ENCODE measurements at regions not wholly inside any gene's neighbourhood (a gene's known extent, or its start where the extent isn't known, plus 50 kb on each side); places are given as distances from the start of the nearest gene placed in this dataset.

DNA sequence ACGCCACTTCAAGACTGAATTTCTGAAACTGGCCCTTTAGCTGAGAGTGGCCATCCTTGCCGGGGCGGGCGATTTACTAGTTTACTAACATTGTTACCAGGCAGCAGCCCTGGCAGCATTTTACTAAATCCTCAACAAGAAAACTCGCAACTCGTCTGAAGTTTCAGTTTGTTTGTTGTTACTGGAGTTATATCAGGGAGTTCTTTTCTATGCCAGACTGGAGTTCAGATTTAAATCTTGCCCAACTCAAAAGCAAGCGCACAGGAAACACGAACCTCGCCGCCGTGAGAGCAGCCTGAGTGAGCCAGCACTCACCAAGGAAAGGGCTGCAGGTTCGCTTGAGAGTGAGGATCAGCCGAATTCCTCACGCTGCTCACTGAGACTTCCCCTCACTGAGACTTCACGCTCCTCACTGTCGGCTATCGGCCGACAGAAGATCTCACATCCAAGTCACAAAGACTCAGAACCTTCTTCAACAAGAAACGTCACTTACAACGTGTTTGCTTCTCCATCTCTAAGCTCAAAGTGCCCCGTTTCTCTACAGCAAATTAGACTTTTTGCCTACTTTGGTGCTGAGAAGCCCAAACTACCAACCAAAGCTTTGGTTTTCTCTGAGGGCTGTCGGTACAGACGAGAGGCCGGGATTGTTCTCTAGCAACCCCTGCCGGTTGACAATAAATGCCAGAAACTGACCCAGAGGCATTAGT lies 78.9 kb downstream of the OLIG3 start (continued):
- TF ChIP-seq, protein P1, sequence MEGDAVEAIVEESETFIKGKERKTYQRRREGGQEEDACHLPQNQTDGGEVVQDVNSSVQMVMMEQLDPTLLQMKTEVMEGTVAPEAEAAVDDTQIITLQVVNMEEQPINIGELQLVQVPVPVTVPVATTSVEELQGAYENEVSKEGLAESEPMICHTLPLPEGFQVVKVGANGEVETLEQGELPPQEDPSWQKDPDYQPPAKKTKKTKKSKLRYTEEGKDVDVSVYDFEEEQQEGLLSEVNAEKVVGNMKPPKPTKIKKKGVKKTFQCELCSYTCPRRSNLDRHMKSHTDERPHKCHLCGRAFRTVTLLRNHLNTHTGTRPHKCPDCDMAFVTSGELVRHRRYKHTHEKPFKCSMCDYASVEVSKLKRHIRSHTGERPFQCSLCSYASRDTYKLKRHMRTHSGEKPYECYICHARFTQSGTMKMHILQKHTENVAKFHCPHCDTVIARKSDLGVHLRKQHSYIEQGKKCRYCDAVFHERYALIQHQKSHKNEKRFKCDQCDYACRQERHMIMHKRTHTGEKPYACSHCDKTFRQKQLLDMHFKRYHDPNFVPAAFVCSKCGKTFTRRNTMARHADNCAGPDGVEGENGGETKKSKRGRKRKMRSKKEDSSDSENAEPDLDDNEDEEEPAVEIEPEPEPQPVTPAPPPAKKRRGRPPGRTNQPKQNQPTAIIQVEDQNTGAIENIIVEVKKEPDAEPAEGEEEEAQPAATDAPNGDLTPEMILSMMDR (IDR thresholded peaks at IDR 0.05; ENCODE audit: control extremely low read depth in 1 of 3, insufficient read depth in 1 of 3, low read depth in 1 of 3, low read length in 3 of 3) = peak; percentile 47 to 75 (median 72)
- TF ChIP-seq BCL11A (IDR thresholded peaks at IDR 0.05; ENCODE audit: low read depth in 2 of 2, low read length in 2 of 2) (no peak), RBBP5 (IDR thresholded peaks at IDR 0.05; ENCODE audit: borderline replicate concordance, low read depth, low read length) (peak; percentile 63; the same call in 1 of the 2 replicates)
- TF ChIP-seq, protein P2, sequence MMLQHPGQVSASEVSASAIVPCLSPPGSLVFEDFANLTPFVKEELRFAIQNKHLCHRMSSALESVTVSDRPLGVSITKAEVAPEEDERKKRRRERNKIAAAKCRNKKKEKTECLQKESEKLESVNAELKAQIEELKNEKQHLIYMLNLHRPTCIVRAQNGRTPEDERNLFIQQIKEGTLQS (IDR thresholded peaks at IDR 0.05; ENCODE audit: insufficient read depth, low read depth, low read length) = no peak

Measured in H1 (cell line).